Amygdala (tissue), 56 donors: ENCODE measurements at regions not wholly inside any gene's neighbourhood (a gene's known extent, or its start where the extent isn't known, plus 50 kb on each side); places are given as distances from the start of the nearest gene placed in this dataset.
"Not testable (repeated sequence)": the region's sequence is repeated elsewhere in the genome, so short reads cannot be mapped to it uniquely, and the experiment has no call there.

Experiments used
- DNase-seq, 56 donors: peaks; one replicate each; lab custom pipeline; 2025; lab: John Stamatoyannopoulos, UW

DNA sequence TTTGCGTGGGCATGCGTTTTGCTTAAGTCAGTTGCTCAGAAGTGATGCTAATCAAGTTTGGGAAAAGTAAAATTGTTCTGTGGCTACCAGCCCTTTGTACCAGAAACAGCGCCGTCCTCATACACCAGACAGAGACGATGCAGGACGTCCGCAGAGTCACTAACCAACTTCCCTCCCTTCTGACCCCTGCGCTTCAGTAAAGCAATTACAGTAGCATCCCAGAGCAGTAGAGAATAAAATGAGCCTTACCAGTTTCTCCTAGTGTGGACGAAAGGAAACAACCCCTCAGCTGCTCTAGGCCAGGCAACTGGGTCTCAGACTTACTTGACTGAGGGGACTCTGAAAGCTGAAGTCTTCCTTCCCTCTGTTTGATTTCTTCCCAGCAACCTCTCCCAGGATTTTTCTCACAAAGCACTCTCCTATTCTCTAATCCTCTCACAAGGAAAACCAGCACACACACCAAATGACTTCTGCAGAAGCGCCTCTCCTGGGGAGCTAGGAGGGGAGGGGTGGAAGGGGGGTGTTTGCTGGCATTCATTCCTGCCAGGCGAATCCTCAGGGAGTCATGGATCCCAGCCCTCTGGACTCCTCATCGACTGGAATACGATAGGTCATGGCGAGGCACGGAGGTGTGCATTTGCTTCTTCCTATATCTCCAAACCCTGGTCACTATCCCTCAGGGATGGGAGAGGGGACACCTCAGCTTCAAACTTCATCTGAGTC is 56.0 kb upstream of the MID1 start:
- DNase-seq = peak in 7 of 56 donors; percentile 0 to 19 (median 1)

DNA sequence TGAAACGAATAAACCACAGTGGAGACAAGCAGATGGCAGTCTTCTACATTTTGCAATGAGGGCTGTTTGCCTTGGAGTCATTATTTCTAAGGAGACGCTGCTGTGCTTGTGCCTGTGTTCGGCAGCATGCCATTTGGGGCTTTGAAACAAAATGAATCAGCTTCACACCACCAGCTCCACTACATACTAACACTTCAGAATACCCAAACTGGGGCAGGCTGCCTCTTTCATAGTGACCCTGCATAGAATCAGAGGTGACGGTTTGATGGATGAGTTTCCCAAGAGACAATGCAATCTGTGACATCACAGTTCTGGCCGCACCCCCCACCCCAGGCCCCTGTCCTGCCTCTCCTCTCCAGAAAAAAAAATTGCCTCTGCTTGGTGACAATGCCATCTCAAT is 57.1 kb upstream of the MID1 start:
- peak in 32 of 56 donors; percentile 0 to 31 (median 2) for DNase-seq

DNA sequence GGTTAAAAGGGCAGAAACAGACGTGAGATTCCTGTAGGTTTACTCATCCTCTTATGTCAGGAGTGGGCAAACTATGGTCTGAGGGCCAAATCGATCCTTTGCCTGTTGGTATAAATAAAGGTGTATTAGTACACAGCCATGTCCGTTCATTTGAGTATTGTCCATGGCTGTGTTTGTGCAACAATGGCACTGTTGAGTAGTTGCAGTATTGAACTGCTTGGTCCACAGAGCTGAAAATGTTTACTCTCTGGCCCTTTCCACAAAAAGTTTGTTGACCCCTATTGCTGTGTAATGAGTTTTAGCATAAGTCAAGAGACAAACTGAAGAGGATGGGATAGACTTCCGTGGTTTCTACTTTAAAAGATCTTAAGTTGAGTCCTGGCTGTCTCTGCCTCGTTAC is 59.0 kb upstream of the MID1 start:
- DNase-seq = no peak

DNA sequence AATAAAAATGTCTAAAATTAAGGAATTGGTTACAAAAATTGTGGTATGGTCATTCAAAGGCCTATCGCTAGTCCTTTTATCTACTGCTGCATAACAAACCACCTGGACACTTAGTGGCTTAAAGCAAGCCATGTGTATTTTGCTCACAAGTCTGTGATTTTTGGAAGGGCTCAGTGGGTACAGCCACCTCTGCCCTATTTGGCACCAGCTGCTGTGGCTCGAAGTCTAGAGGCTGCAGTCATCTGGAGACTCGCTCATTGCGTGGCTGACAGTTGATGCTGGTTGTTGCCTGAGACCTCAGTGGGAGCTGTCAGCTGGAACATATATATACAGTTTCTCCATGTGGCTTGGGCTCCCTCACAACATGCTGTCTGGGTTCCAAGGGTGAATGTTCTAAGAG is 60.8 kb upstream of the MID1 start:
- peak in 1 of 56 donors; percentile 0 for DNase-seq

DNA sequence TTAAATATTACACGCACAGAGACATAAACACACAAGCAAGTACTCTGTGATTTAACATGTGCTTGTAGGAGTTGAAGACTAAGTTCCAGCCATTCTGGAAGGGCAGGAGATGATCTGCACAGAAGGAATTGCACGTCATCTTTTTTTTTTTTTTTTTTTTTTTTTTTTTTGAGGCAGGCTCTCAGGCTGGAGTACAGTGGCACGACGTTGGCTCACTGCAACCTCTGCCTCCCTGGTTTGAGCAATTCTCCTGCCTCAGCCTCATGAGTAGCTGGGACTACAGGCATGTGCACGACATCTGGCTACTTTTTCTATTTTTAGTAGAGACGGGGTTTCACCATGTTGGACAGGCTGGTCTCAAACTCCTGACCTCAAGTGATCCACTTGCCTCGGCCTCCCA is 63.2 kb upstream of the MID1 start:
- DNase-seq = not testable (repeated sequence)

DNA sequence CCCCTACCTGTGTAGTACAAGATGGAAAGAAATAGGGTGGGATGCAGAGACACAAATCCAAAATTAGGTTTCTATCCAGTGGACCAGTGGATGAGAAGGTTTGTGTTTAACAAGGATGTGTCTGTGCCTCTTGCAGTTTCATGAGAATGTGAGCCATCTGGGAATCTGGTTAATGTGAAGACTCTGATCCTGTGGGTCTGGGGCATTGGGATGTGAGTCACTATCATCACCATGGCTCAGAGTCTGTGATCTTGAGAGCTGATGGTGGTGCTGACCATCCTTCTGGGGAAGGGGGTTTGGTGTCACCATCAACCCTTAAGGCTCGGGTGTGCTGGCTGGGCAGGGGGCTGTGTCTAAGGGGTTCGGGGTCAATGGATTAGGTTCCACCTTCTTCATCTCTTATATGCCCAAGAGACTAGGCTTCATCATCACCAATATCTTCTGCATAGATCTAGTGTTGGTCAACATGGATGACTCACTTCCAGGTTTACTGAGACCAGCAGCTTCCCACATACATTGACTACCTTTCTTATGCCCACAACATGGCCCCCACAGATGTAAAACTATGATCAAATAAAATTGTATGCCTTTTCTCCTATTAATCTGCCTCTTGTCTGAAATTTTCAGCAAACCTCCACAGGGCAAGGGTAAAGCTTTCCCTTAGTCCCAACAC is 65.7 kb upstream of the MID1 start:
- DNase-seq = no peak

DNA sequence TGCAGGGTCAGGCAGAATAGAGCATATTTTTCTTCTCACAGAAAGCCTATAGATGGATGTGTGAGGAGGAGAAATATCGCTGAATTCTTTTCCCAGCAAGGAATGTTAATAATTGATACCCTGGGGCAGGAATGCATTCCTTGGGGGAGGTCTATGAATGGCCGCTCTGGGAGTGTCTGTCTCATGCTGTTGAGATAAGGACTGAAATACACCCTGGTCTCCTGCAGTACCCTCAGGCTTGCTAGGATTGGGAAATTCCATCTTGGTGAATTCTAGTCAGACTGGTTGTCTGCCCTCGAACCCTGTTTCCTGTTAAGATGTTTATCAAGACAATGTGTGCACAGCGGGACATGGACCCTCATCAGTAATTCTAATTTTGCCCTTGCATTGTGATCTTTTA is 71.4 kb upstream of the MID1 start:
- DNase-seq = not testable (repeated sequence)

DNA sequence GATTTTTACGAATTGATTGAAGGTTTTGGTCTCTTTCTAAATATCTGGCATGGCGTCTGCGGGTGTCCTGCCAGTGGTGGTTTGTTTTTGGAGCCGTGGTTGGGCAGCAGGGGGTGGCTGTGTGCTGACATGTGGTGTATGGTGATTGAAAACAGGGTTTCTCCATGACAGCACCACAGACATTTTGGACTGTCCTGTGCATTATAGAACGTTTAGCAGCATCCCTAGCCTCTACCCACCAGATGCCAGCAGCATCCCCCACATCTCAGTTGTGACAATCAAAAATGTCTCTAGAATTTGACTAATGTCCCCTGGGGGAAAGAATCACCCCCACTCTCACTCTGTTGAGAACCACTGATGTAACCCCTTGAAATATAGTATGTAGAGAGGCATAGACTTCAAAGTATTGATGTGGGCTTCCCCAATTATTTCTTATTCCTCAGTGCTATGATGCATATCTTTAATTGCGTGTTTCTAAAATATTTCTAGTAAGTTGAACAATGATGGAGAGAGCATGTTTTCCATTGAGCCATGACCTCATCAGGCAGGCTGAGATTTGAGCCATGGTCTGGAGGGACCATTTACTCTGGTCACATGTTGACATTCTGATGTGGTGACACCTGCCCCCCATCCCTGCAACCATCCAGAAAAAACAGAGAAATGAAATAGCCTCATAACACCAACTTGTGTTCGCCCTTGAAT is 77.4 kb upstream of the MID1 start:
- DNase-seq = no peak

DNA sequence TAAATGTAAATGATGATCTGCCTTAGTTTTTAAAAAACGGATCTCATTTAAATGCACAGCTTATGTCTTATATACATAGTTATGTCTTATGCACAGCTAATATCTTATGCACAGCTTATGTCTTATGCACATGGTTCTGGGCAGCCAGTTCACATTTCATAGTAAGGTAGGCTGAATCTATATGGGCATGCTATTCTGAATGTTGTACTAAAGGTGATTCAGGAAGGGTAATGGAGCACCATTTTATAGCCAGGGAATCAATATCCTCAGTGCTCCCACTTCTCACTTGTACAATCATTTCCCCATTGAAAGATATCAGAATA is 77.9 kb upstream of the MID1 start:
- no peak for DNase-seq

DNA sequence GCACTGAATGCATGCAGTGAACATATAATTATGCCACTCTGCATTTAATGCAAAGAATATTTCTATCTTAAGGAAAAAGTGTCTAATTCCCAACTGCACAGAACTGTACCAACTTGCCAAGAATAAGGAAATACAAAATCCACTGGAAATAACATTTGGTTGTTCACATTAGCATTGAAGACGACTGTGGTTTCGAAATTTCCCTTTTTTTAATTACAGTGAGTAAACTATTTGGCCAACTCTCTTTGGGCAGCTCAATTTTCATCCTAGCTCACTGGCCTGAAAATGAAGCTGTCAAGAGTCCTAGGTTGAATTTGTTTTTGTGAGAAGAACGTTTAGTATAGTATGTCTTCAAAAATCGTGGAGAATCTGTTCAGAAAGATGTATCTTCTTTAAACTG is 81.6 kb upstream of the MID1 start:
- no peak for DNase-seq

DNA sequence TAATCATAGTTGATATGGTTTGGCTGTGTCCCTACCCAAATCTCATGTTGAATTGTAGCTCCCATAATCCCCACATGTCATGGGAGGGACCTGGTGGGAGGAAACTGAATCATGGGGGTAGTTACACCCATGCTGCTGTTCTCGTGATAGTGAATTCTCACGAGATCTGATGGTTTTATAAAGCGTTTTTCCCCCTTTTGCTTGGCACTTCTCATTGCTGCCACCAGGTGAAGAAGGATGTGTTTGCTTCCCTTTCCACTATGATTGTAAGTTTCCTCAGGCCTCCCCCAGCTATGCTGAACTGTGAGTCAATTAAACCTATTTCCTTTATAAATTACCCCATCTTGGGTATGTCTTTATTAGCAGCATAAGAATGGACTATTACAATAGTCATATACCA is 86.0 kb upstream of the MID1 start:
- not testable (repeated sequence) for DNase-seq

DNA sequence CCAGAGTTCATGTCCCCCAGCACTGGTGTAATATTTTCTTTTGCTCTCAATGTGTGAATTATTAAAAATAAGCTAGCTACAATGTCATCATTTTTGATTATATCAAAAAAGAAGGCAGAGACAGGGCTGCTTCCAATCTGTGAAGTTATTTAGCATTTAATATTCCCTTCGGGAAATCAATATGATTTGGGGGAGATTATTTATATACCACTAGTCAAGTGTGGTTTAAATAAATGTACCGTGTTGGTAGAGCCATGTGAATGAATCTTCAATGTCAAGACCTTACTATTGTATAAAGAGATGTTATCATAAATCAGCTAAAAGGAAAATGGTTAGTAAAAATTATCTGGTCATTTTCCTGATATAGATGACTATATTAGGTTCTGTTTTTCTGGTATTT is 87.4 kb upstream of the MID1 start:
- no peak for DNase-seq

DNA sequence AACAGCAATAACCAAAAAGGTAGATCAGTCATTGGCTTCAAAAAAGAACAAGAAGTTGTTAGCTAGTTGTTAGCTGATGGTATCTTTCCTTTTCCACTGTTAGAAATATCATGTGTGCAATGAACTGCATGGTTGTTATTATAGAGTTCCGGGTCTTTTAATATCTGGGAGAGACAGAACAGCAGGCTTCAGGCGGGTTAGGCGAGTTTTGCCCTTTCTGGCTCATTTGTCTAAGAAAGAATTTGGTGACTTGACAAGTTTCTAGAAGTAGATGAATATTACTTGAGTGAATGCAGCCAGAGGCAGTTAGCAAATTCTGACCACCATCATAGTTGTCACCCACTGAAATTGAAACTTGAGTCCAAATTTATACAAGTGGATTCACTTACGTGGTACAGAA is 88.9 kb upstream of the MID1 start:
- no peak for DNase-seq

DNA sequence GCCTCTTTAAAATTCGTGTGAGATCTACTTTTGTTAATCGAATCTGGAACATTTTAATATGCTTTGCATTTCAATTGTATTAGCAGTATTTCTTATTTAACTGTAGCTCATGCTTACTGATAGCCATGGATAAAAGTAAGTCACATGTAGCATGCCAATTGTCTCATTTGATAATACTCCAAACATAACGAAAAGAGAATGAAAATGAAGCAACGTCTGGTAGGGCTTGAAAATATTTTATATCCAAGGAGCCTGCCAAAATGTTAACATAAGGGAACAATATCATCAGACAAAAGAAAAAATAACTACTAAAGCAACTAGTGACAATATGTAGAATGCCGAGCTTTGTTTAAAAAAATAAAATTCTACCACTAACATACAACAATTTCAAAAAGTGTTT is 94.1 kb upstream of the MID1 start:
- no peak for DNase-seq

DNA sequence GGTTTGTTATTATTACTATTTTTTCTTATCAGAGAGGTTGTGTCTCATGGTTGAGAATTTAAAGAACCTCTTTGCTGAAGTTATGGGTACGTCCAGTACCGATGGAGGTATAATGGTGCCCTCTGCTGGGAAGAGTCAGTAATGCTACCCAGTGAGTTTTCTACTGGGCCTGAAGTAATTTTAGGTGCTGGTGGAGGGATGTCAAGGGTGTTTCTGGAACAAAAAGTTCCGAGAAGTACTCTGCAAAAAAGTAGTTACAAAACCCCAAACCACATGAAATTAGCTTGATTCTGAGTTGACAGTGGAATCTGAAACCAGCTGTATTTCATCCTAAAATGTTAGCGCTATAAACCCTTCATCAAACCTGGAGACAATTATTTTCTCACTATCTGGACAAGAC is 102.5 kb upstream of the MID1 start:
- DNase-seq = peak in 40 of 56 donors; percentile 0 to 79 (median 8)

DNA sequence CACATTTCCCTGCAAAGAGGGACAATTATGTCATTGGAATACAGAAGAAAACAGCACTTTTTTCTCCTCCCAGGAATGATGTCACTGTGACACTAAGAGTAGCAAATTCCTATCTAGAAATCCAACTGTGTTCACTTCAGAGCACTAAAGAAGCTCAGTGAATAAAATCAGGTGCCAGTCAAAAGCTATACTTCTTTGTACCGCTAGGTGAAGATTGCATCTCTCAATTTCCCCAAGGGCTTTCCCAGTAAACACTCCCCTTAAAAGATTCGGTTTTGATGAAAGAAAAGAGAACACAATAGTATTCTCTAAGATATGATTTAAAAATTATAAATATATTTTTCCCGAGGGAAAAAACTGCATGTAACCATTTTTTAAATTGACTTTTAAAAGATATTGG is 104.7 kb upstream of the MID1 start:
- no peak for DNase-seq

DNA sequence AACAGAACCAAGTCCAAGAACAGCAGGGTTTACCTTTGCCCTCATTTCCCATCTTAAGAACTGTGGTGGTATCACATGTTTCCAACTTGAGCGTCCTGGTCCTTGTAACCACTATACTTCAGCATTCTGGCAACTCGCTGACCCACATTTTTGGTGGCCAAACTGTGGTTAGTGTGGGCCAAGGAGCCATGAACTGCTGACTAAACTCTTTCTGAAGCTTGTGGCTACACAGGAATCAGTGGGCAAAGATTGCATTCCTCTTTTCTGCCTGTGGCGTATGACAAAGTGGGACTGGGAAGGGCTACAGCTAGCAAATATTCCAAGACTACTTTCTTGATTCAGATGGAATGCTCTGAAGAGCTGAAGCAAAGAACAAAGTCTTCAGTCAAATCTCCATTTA is 106.3 kb upstream of the MID1 start:
- DNase-seq = peak in 4 of 56 donors; percentile 0 to 3 (median 0)

DNA sequence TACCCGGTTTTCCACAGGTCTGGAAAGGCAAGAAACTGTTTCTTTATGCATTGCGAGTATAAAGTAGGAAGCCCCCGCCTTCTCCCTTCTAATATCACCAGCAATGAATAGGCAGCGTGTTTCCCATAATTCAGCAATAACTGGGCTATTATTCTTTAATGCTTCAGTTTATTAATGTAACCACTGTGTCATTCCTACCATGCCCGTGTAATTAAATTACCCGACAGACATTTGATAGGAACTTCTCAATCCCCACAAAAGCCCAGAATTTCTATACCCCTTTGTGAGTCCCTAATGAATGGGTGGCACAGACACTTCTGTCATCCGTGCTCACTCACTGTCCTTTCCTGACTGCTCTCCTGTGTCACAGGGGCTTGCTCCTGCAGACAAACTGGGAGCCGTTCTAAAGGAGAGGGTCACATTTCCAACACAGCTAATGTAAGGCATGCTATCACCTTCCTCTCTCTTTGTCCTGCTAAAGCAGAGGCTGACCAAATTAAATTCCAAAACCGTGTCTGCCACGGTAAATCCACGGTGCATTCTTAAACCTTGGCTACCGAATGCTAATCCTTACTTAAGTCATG is 108.5 kb upstream of the MID1 start:
- DNase-seq = peak in 1 of 56 donors; percentile 0

DNA sequence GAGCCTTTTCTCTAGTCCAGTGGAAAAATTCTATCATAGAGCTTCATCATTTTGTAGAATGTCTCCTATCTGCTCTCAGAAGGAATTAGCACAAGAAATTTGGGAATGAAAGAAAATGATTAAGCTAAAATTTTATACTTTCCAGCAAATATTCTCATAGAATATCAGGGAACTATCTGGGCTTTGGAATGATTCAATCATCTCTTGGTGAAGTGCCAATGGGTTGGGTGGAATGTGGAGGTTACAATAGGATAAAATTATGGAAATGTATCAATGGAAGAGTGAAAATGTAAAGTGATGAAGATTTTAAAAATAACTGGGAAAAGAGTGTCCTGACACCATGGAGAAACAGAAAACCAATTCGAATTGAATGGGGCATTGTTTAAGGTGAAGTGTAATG is 119.0 kb upstream of the MID1 start:
- DNase-seq = no peak

DNA sequence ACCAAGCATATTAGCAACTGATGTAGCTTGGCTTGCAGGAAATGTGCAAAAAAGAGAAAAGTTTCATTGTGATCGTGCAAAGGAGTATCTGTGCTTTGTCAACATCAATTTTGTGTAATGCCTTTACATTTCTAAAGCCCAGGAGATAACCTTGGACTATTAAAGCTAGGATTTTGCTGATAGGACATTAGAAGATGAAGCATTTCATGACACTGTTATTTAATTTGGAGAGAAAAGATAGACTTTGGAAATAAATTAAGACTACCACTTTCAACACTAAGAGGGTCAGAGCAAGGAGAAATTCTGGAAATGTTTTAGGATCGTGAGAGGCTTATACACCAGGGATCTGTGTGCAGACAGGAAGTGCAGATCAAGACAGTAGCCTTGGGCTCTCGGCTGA is 120.6 kb upstream of the MID1 start:
- DNase-seq = no peak

DNA sequence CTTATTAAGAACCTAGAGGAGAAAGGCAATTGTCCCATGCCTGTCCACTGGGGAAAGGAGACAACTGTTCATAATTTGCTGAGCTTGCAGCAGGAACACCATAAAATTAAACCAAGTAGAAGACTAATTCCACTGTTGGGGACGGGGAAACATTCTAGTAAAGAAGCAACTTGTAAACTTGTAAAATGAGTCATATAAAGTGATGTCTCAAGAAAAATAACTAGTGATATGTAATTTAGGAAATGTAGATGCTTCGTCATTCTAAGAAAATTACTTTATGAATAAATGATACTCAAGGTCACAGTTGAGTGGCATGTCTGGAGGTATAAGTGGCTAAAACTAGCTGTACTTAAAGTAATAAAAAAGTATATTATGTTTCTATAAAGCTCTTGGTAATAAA is 121.2 kb upstream of the MID1 start:
- DNase-seq = no peak

DNA sequence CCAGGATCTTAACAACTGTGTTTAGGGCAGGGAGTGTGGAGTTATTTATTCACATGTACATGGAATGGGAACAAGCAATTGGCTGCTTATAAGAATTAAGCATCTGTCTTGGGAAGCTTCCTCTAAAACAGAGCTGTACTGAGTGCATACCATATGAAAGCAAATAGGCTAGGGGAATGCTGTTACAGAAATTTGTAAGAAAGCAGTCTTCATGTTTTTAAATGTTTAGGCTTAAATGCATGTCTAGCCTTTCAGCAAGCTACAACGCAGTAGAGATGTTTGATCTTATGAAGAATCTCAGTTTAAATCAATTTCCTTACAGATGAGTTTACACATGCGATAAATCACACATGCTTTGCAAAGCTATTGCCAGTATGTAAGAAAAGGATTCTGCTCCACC is 123.1 kb upstream of the MID1 start:
- no peak for DNase-seq
